Midbrain (tissue), 1 donor: ENCODE measurements at regions not wholly inside any gene's neighbourhood (a gene's known extent, or its start where the extent isn't known, plus 50 kb on each side); places are given as distances from the start of the nearest gene placed in this dataset.

ENCODE experiments used
- DNase-seq: peaks from one replicate; lab custom pipeline; 2025; lab: John Stamatoyannopoulos, UW

GRCh38 chr9:25613709-25614108, 64.5 kb downstream of the TUSC1 start:
- DNase-seq, result no peak

GRCh38 chr9:25603106-25603505, 75.1 kb downstream of the TUSC1 start:
- DNase-seq, result no peak

- DNase-seq, result no peak
Observed at GRCh38 chr9:25602400-25603044, 75.7 kb downstream of the TUSC1 start.

GRCh38 chr9:25600501-25600900, 77.7 kb downstream of the TUSC1 start:
- no peak for DNase-seq

- no peak for DNase-seq
Observed at GRCh38 chr9:25584611-25585010, 93.6 kb downstream of the TUSC1 start.

GRCh38 chr9:25573281-25573680, 105.0 kb downstream of the TUSC1 start:
- DNase-seq, result no peak

- no peak for DNase-seq
Observed at GRCh38 chr9:25571491-25571890, 106.8 kb downstream of the TUSC1 start.

GRCh38 chr9:25570802-25571201, 107.4 kb downstream of the TUSC1 start:
- DNase-seq, result peak; percentile 6

- no peak for DNase-seq
Observed at GRCh38 chr9:25562101-25562500, 116.1 kb downstream of the TUSC1 start.

GRCh38 chr9:25557645-25558300, 120.5 kb downstream of the TUSC1 start:
- DNase-seq, result no peak

- DNase-seq, result no peak
Observed at GRCh38 chr9:25556540-25556939, 121.7 kb downstream of the TUSC1 start.

- no peak for DNase-seq
Observed at GRCh38 chr9:25548847-25549246, 129.4 kb downstream of the TUSC1 start.

- no peak for DNase-seq
Observed at GRCh38 chr9:25543806-25544205, 134.4 kb downstream of the TUSC1 start.

GRCh38 chr9:25542319-25542718, 135.9 kb downstream of the TUSC1 start:
- DNase-seq, result no peak

- DNase-seq, result no peak
Observed at GRCh38 chr9:25537808-25538207, 140.4 kb downstream of the TUSC1 start.

GRCh38 chr9:25519286-25519685, 159.0 kb downstream of the TUSC1 start:
- DNase-seq, result no peak

GRCh38 chr9:25517701-25518100, 160.5 kb downstream of the TUSC1 start:
- no peak for DNase-seq

GRCh38 chr9:25513509-25514033, 164.7 kb downstream of the TUSC1 start:
- DNase-seq, result no peak

GRCh38 chr9:25505644-25506043, 172.6 kb downstream of the TUSC1 start:
- DNase-seq, result no peak

GRCh38 chr9:25481372-25481771, 196.9 kb downstream of the TUSC1 start:
- no peak for DNase-seq

- no peak for DNase-seq
Observed at GRCh38 chr9:25480696-25481095, 197.5 kb downstream of the TUSC1 start.

GRCh38 chr9:25472681-25473080, 205.6 kb downstream of the TUSC1 start:
- DNase-seq, result no peak

GRCh38 chr9:25472085-25472607, 206.1 kb downstream of the TUSC1 start:
- no peak for DNase-seq
